Transverse colon (tissue), 4 donors: ENCODE measurements at regions not wholly inside any gene's neighbourhood (a gene's known extent, or its start where the extent isn't known, plus 50 kb on each side); places are given as distances from the start of the nearest gene placed in this dataset.

Experiments used
- CTCF ChIP-seq, 5 experiments: fragments of 200-600 bp in 3 of 5; fragments of 450-650 bp in 2 of 5; sonication (generic) in 3 of 5; IDR thresholded peaks; 1 replicate in 2 of 5; 2 replicates in 3 of 5; pipeline ENCODE4 v1.5.1; 2016 to 2017; ENCODE audit warnings: antibody characterized with exemption in 5 of 5, inconsistent platforms in 3 of 5, mild to moderate bottlenecking in 2 of 5, moderate library complexity in 1 of 5
- POLR2A ChIP-seq: fragments of 450-650 bp; IDR thresholded peaks from one replicate; pipeline ENCODE4 v1.6.1; 2016; ENCODE audit warnings: antibody characterized with exemption, mild to moderate bottlenecking, moderate library complexity
- POLR2AphosphoS5 ChIP-seq, 3 donors: sonication (generic); formaldehyde crosslinking; IDR thresholded peaks; one replicate each; pipeline ENCODE4 v1.6.1; 2016; ENCODE audit warnings: antibody characterized with exemption in 3 of 3

GRCh38 chr9:26579056-26579455, 313.5 kb downstream of the CAAP1 start:
- TF ChIP-seq POLR2AphosphoS5 (IDR thresholded peaks at IDR 0.05) (no peak), CTCF (IDR thresholded peaks at IDR 0.05) (no peak), POLR2A (no peak)
